ENCODE measurements at regions not wholly inside any gene's neighbourhood (a gene's known extent, or its start where the extent isn't known, plus 50 kb on each side); places are given as distances from the start of the nearest gene placed in this dataset.

GRCh38 chr13:40139896-40140520, 484.5 kb downstream of the COG6 start:
- H3K36me3 ChIP-seq (ENCODE audit: low read depth, missing control alignments), result no peaks in the 10 kb centered on the region
- peaks cover 7% of the 10 kb centered on the region for H3K4me1 ChIP-seq
- H3K4me3 ChIP-seq, result no peak overlapping the region
- 76 to 80% methylated on average over 10 of the region's 10 CpGs for WGBS, 2 donors
- TF ChIP-seq CTCF (IDR thresholded peaks at IDR 0.05) (no peak), POLR2A (IDR thresholded peaks at IDR 0.05) (no peak)
- H3K27ac ChIP-seq, result no peak overlapping the region
- H3K27me3 ChIP-seq, result no peaks in the 10 kb centered on the region
- H3K9me3 ChIP-seq, result no peaks in the 10 kb centered on the region
- intact Hi-C loops (cut with DNase I; ENCODE audit: low total_unique reads), result no loop called here
- no peak for DNase-seq

- H3K27me3 ChIP-seq, result no peaks in the 10 kb centered on the region
- no peak overlapping the region for H3K27ac ChIP-seq
- no peaks in the 10 kb centered on the region for H3K36me3 ChIP-seq (ENCODE audit: low read depth, missing control alignments)
- no peak for TF ChIP-seq CTCF (IDR thresholded peaks at IDR 0.05)
- TF ChIP-seq POLR2A (IDR thresholded peaks at IDR 0.05), result no peak
- DNase-seq, result no peak
- 62 to 74% methylated on average over 11 of the region's 11 CpGs for WGBS, 2 donors
- intact Hi-C loops (cut with DNase I; ENCODE audit: low total_unique reads), result no loop called here
- no peaks in the 10 kb centered on the region for H3K9me3 ChIP-seq
- peaks cover 7% of the 10 kb centered on the region for H3K4me1 ChIP-seq
- H3K4me3 ChIP-seq, result no peak overlapping the region
These were observed 486.5 kb downstream of the COG6 start for GRCh38 chr13:40141859-40142555.

GRCh38 chr13:40143106-40143505, 487.6 kb downstream of the COG6 start:
- Histone ChIP-seq H3K27ac (no peak overlapping the region), H3K9me3 (no peaks in the 10 kb centered on the region), H3K4me1 (peaks cover 7% of the 10 kb centered on the region), H3K36me3 (ENCODE audit: low read depth, missing control alignments) (no peaks in the 10 kb centered on the region), H3K27me3 (no peaks in the 10 kb centered on the region), H3K4me3 (no peak overlapping the region)
- DNase-seq, result no peak
- TF ChIP-seq CTCF (IDR thresholded peaks at IDR 0.05) (no peak), POLR2A (IDR thresholded peaks at IDR 0.05) (no peak)
- intact Hi-C loops (cut with DNase I; ENCODE audit: low total_unique reads), result no loop called here
- 76 to 80% methylated on average over 5 of the region's 5 CpGs for WGBS, 2 donors

- intact Hi-C loops (cut with DNase I; ENCODE audit: low total_unique reads), result no loop called here
- Histone ChIP-seq H3K4me1 (peaks cover 7% of the 10 kb centered on the region), H3K27ac (no peak overlapping the region), H3K9me3 (no peaks in the 10 kb centered on the region), H3K27me3 (no peaks in the 10 kb centered on the region), H3K36me3 (ENCODE audit: low read depth, missing control alignments) (no peaks in the 10 kb centered on the region), H3K4me3 (no peak overlapping the region)
- WGBS, 2 donors, result 91 to 94% methylated on average over 6 of the region's 6 CpGs
- no peak for DNase-seq
- TF ChIP-seq POLR2A (IDR thresholded peaks at IDR 0.05), result no peak
- no peak for TF ChIP-seq CTCF (IDR thresholded peaks at IDR 0.05)
These were observed 488.1 kb downstream of the COG6 start for GRCh38 chr13:40143559-40143958.

- TF ChIP-seq POLR2A (IDR thresholded peaks at IDR 0.05) (no peak), CTCF (IDR thresholded peaks at IDR 0.05) (no peak)
- WGBS, 2 donors, result 95 to 96% methylated on average over 7 of the region's 7 CpGs
- Histone ChIP-seq H3K4me3 (no peak overlapping the region), H3K36me3 (ENCODE audit: low read depth, missing control alignments) (no peaks in the 10 kb centered on the region), H3K27me3 (no peaks in the 10 kb centered on the region), H3K27ac (no peak overlapping the region), H3K4me1 (peaks cover 18% of the 10 kb centered on the region), H3K9me3 (no peaks in the 10 kb centered on the region)
- intact Hi-C loops (cut with DNase I; ENCODE audit: low total_unique reads), result no loop called here
- DNase-seq, result no peak
These were observed 489.7 kb downstream of the COG6 start for GRCh38 chr13:40145139-40145538.
